Stomach (tissue), 4 donors: ENCODE measurements at regions not wholly inside any gene's neighbourhood (a gene's known extent, or its start where the extent isn't known, plus 50 kb on each side); places are given as distances from the start of the nearest gene placed in this dataset.

Source experiments
- CTCF ChIP-seq, 7 experiments: fragments of 450-650 bp in 4 of 7; fragments of 200-600 bp in 3 of 7; sonication (generic) in 3 of 7; IDR thresholded peaks; one replicate each; pipeline ENCODE4 v1.5.1; 2016 to 2019; ENCODE audit warnings: antibody characterized with exemption in 7 of 7, control low read depth in 2 of 7, mild to moderate bottlenecking in 1 of 7
- EP300 ChIP-seq: sonication (generic); formaldehyde crosslinking; IDR thresholded peaks from one replicate; pipeline ENCODE4 v1.6.1; 2017; ENCODE audit warnings: antibody characterized with exemption
- POLR2A ChIP-seq, 4 donors: fragments of 450-650 bp; IDR thresholded peaks; one replicate each; pipeline ENCODE4 v1.6.1; 2016; ENCODE audit warnings: antibody characterized with exemption in 4 of 4, control low read depth in 2 of 4, mild to moderate bottlenecking in 1 of 4, moderate library complexity in 1 of 4
- POLR2AphosphoS5 ChIP-seq, 3 donors: sonication (generic); formaldehyde crosslinking; IDR thresholded peaks; one replicate each; pipeline ENCODE4 v1.6.1; 2016; ENCODE audit warnings: antibody characterized with exemption in 3 of 3

- TF ChIP-seq CTCF (IDR thresholded peaks at IDR 0.05) (no peak), POLR2A (IDR thresholded peaks at IDR 0.05) (no peak), POLR2AphosphoS5 (IDR thresholded peaks at IDR 0.05) (no peak), EP300 (no peak)
Observed at GRCh38 chrX:63258144-63258543, 93.0 kb downstream of the SPIN4 start.
